ENCODE measurements at regions not wholly inside any gene's neighbourhood (a gene's known extent, or its start where the extent isn't known, plus 50 kb on each side); places are given as distances from the start of the nearest gene placed in this dataset.

DNA sequence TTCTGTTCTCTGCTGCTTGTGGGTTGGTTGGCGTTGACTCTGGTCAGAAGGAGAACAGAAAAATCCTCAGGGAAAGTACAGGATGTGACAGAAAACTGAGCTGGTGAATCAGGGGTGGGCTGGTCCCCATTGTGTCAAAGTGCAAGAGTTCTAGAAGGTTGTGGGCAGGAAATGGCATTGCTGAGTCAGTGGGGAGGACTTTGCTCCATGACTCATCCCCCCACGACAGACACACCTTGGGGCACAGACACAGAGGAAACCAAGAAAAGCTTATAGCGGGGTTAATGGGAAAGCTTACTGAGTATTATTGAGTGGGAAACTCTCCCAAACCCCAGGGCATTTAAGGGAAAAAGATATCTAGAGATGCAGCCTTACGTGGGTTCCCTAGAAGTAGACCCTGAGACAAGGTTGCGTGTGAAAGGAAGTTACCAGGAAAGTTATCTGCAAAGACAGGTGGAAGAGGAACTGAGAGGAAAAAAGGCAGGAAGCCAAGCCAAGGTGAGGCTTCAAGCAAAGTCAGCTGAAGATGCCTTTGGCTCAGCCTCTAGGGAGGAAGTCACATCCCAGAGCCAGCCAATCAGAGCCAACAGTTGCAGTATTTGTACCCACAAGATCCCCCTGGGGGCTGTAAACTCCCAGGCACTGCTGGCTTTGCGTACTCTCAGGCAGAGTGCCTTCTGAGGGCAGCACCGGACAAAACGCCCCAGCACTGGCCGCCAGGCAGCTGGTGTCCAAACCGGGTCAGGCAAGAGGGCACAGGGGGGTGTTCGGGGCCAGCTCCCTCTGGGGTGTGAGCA, 86.4 kb downstream of the FOXL1 start:
- DNase-seq, result no peak

GRCh38 chr16:86665319-86665675, 86.9 kb downstream of the FOXL1 start:
- no peak for DNase-seq

GRCh38 chr16:86665929-86666328, 87.6 kb downstream of the FOXL1 start:
- no peak for DNase-seq

DNA sequence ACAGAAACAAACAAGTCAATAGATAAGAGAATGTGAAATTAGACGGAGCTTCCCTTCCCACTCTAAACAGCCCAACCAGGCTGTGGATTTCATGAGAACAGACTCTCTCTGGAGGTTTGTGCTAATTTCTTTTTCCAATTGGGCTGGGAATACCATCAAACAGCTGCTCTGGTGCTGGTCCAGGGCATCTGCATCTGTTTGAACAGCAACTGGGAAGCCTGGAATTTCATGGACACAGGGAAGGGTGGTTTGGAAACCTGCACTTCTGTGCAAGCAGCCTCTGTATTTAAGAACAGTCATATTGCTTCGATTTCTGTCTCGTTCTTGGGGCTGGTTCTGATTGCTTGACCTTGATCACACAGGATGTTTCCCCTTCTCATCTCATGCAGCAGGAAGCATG, 88.7 kb downstream of the FOXL1 start:
- DNase-seq, result no peak

DNA sequence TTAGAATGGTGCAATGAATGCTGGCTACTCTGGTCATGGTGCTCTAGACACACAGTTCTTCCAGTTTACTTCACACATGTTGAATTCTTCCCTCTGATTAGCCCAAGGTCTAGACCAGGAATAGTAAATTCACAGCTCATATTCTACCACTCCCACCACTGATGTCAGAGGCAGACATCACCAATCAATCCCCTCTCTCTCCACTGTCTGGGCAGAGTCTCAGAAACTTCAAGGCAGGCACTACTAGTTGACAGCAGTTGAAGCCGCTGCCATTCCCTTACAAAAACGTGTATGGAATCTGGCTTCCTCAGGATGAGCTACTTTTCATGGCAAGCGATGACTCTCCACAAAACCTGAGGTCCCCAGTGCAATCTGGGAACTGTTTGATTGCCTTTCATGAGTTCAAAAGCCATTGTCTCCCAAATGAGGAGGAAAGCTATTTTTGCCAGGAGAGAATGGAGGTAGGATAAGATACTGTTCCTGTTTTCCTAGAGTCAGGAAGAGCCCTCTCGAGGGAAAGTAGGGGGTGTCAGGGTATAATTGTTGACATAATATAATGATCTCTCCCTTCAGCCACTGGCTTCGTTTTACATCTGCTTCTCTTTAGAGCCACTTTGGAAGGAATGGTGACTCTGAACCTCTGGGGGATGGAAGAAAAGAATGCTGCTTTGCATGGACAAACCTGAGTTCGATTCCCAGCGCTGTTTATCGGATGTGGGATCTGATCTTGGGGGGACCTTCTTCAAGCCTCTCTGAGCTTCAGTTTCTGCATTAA, 90.0 kb downstream of the FOXL1 start:
- DNase-seq, result no peak

DNA sequence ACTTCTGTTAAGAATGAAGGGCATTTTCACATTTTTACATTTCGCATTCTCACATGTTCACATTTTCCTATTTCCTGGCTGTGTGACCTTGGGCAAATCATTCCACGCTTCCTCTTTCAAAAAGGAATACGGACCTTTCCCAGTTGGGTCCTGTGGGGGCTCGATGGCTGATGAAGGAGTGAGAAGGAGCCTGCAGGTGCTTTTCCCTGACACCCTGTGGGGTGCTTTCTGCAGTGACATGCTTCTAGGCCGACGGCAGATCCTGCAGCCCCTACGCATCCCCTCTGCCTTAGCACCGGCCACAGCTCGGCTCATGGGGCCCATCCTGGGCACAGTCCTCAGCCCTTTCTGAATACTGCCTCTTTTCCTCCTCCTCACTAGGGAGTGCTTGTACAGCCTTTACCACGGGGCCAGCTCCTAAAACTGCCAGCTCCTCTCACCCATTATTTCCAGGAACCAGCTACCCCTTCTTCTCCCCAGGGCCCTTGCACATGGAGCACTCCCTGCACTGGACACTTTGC, 91.0 kb downstream of the FOXL1 start:
- DNase-seq, result no peak

DNA sequence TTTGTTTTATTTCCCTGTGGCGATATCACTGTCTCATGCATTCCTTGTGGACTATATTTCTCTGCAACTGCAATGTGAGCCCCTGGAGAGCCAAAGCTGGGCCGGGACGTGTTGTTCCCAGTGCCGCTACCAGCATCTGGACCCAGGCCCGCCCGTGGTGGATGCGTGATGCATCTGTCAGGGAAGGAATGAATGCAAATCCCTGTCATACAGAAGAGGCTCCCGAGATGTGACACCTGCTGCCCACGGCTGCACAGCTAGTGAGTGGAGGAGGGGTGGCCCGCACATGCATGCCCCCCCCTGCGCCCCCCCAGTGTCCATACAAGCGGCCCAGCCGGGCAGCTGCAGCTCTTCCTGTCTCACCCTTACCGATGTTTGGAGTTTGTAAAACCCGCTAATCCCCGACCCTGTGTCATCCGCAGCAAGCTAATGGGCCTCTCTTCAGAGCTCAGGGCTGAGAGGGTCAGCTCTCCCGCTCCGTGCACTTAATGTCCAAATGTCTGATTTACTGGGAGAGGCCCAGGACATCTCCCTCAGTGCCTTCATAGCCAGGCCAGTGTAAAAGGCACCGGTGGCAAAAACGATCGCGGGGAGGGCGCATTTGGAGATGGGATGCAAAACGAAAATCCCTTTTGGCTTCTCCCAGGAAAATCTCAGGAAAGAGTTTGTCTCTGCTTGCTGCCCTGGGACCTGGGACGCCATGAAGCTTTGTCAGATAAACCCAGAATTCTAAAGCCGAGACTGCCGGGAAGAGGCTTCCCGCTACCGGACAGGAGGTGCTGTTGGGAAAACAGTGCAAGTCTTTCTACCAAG, 91.8 kb downstream of the FOXL1 start:
- DNase-seq, result no peak

- DNase-seq, result no peak
Measured at GRCh38 chr16:86670750-86671234, 92.4 kb downstream of the FOXL1 start.

DNA sequence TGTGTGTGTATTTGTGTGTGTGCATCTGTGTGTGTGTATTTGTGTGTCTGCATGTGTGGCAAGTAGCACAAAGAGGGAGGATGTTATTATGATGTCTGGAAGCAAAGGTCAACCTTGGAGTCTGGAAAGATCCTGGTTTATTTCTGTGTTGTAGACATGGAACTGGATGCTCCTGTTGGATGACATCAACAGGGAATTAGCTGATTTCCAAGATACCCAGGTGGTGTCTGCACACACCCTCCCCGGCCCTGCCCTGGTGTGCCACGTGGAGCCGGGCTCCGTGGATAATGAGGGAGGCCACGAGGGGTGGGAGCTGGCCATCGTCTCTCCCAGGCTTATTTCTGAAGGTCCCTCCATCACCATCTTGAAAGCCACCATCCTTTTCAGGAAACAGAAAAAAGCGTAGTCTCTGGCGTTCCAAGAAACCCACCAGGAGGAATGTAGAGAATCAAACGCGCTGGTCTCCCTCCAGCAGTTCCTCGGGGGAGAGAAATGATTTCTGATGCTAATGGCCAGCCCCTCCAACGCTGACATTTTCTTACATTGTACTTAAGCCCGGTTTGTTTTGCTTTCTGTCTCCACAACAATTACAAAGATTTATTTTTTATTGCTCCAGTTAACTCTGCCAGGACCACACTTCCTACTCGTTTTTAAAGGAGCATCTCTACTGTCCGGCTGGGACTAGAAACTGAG, 93.3 kb downstream of the FOXL1 start:
- no peak for DNase-seq

DNA sequence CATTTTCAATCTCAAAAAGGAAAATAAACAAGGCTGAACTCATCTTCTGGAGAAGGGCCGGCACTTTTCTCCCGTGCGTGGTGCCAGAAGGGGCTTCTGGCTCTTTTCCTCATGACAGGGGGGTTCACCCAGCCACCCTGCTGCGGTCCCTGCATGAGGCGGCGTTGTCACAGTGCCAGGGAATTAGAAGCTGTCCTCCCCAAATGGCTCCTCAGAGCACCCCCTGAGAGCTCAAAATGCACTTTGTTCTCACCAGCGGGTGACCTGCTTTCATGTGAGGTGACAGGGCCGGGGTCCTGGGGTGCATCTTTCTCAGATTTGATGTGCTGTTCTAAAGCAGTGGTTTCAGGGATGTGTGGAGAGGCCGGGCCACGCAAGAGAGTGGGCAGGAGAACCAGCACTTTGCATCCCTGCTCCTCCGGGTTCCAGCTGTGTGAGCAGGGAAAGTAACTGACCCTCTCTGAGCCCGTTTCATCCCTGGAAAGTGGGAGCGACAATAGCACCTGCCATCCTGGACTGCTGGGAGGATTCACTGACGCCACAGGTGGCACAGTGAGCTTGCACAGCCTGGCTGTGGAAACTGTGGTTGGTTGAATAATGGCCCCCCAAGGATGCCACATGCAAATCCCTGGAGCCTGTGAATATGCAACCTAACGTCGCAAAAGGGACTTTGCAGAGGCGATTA, 94.0 kb downstream of the FOXL1 start:
- no peak for DNase-seq

DNA sequence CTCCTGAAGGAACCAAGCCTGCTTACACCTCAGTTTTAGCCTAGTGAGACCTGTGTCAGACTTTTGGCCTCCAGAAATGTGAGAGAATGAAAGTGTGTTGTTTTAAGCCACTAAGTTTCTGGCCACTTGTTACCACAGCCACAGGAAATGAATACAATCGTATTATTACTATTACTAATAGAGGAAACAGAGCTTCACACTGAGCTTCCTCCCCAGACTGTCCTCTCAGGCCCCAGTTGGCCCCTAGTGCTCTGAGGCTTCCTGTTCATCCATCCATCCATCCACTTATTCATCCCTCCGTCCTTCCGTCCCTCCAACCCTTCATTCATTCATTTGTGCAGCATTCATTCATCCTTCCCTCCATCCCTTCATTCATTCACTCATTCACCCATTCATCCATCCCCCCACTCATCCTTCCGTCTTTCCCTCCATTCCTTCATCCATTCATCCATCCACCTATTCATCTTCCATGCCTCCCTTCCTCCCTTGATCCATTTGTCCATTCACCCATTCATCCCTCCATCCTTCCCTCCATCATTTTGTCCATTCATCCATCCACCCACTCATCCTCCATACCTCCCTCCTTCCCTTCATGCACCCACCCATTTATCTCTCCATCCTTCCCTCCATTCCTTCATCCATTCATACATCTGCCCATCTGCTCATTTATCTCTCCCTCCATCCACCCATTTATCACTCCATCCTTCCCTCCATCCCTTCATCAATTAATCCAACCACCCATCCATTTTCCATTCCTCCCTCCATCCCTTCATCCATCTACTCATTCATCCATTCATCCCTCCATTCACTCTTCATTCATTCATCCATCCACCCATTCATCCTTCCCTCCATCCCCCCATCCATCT, 95.0 kb downstream of the FOXL1 start:
- no peak for DNase-seq

DNA sequence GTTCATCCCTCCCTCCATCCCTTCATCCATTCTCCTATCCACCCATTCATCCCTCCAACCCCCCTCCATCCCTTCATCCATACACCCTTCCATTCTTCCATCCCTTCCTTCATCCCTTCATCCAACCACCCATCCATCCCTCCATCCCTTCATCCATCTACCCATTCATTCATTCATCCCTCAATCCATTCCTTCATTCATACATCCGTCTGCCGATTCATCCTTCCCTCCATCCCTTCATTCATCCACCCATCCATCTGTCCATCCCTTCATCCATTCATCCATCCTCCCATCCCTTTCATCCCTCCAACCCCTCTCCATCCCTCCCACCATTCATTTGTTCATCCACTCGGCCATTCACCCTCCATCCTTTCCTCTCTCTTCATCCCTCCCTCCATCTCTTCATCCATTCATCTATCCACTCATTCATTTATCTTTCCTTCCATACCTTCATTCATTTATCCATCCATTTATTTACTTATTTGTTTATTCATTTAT, 95.7 kb downstream of the FOXL1 start:
- no peak for DNase-seq

- no peak for DNase-seq
Measured at GRCh38 chr16:86676254-86676670, 97.9 kb downstream of the FOXL1 start.

GRCh38 chr16:86679490-86679889, 101.1 kb downstream of the FOXL1 start:
- DNase-seq, result no peak

DNA sequence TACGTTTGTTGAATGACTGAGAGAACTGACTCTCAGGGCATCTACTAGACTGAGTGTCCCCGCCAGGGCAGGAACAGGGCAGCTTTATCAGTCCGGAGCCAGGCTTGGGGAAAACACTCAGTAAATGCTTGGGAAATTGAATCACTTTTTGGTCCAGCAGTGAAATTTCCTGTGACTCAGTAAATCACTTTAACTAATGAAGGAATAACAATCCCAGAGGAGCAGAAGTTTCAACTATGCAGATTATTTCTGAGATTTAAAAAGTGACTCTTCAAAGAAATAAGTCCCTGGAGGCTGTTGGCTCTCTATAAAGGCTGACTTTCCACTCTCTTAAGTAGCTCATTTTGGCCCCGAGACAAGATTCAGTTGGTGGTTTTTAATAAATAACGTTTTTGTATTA, 101.8 kb downstream of the FOXL1 start:
- DNase-seq, result no peak

GRCh38 chr16:86680661-86681030, 102.3 kb downstream of the FOXL1 start:
- no peak for DNase-seq

DNA sequence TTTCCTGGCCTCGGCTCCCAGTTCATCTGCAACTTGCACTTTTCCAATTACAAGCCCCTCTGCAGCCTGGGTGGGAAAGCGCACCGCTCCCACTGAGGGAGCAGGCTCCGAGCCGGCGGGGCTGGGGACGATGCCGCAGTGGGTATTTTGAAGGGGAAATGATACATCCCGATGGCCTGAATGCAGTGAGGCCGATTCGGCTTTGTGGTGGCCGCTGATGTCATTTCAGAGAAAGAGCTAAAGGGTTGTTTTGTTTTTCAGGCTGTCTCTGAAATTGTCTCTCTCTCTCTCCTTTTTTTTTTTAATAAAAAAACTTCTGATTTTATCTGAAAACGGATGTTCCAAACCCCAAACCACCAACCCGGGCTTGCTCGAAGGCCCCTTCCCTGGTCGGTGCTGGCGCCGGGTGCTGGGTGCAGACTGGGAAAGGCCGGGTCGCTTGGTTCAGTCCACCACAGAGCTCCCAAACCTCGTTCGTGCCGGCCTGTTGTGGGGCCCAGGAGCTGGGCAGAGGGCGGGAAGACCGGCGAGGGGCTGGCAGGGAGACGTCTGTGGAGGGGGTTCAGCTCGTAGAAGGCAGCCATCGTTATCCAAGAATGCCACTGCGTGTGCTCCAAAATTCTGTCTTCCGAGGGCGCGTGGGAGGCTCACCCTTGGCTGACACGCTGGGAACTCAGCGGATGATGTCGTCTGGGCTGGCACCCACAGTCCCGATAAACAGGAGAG, 102.8 kb downstream of the FOXL1 start:
- no peak for DNase-seq

- DNase-seq, result no peak
Measured at GRCh38 chr16:86681757-86682106, 103.4 kb downstream of the FOXL1 start.

GRCh38 chr16:86682219-86682904, 104.0 kb downstream of the FOXL1 start:
- no peak for DNase-seq
